Loucy (cell line): ENCODE measurements at regions not wholly inside any gene's neighbourhood (a gene's known extent, or its start where the extent isn't known, plus 50 kb on each side); places are given as distances from the start of the nearest gene placed in this dataset.

Experiments used
- EZH2phosphoT487 ChIP-seq: fragments of 200-600 bp; IDR thresholded peaks from 2 replicates; pipeline ENCODE4 v1.6.1; 2018; ENCODE audit warnings: antibody characterized with exemption, mild to moderate bottlenecking, moderate library complexity, borderline replicate concordance
- TF ChIP-seq, protein P1 (sequence below): fragments of 200-600 bp; sonication (generic); conservative IDR thresholded peaks from 2 replicates; pipeline ENCODE4 v1.5.1; 2014; ENCODE audit warnings: mild to moderate bottlenecking, antibody characterized with exemption, low read length

DNA sequence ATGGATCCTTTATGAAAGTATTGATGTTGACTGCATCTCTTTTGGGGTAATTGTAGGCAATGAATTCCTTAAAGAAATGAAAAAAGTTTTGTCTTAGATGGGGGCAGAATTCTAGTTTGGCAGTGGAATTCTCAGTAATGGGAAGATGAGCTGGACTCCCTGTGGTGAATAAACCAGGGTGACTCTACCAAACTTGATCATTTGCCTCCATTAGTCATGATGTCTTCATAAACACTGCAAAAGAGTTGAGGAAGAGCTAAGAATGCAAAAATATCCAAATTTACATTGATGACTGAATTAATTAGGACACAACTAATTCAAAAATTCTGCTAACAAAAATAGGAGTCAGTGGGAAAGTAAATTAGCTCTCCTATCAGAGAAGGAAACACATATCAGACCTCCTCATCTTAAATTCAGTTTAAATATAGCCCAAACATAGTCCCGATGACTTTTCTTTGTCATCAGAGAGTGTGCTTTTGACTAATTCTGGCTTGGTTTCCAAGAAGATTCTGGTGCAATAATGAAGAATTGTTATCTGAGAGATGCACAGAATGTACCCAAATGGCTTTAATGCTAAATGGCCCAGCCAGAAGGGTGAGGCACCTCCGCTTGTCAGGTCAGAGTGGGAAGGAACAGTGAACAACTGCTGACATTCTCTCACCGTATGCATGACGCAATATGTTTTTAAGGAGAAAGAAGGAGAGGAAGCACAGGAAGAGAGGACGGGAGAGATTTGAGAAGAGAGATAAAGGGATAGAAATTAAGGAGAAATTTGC is 525.1 kb downstream of the LMO4 start:
- TF ChIP-seq, protein P1, sequence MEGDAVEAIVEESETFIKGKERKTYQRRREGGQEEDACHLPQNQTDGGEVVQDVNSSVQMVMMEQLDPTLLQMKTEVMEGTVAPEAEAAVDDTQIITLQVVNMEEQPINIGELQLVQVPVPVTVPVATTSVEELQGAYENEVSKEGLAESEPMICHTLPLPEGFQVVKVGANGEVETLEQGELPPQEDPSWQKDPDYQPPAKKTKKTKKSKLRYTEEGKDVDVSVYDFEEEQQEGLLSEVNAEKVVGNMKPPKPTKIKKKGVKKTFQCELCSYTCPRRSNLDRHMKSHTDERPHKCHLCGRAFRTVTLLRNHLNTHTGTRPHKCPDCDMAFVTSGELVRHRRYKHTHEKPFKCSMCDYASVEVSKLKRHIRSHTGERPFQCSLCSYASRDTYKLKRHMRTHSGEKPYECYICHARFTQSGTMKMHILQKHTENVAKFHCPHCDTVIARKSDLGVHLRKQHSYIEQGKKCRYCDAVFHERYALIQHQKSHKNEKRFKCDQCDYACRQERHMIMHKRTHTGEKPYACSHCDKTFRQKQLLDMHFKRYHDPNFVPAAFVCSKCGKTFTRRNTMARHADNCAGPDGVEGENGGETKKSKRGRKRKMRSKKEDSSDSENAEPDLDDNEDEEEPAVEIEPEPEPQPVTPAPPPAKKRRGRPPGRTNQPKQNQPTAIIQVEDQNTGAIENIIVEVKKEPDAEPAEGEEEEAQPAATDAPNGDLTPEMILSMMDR: no peak
- TF ChIP-seq EZH2phosphoT487: no peak
